ENCODE measurements at regions not wholly inside any gene's neighbourhood (a gene's known extent, or its start where the extent isn't known, plus 50 kb on each side); places are given as distances from the start of the nearest gene placed in this dataset.

- DNase-seq, result no peak
Observed at GRCh38 chr3:66753670-66754069, 244.4 kb upstream of the KBTBD8 start.

GRCh38 chr3:66754613-66755012 lies 243.5 kb upstream of the KBTBD8 start:
- DNase-seq, result no peak

GRCh38 chr3:66755924-66756323 lies 242.2 kb upstream of the KBTBD8 start:
- no peak for DNase-seq

- no peak for DNase-seq
Observed at GRCh38 chr3:66756468-66757036, 241.6 kb upstream of the KBTBD8 start.

- no peak for DNase-seq
Observed at GRCh38 chr3:66761093-66761780, 236.9 kb upstream of the KBTBD8 start.

GRCh38 chr3:66762916-66763693 lies 235.0 kb upstream of the KBTBD8 start:
- no peak for DNase-seq

GRCh38 chr3:66778107-66778506 lies 220.0 kb upstream of the KBTBD8 start:
- DNase-seq, result no peak

- no peak for DNase-seq
Observed at GRCh38 chr3:66778777-66779176, 219.3 kb upstream of the KBTBD8 start.

GRCh38 chr3:66785191-66785909 lies 212.8 kb upstream of the KBTBD8 start:
- DNase-seq, result no peak

GRCh38 chr3:66789580-66790237 lies 208.4 kb upstream of the KBTBD8 start:
- DNase-seq, result no peak

- DNase-seq, result no peak
Observed at GRCh38 chr3:66792086-66792485, 206.0 kb upstream of the KBTBD8 start.

GRCh38 chr3:66795365-66795764 lies 202.7 kb upstream of the KBTBD8 start:
- DNase-seq, result no peak

GRCh38 chr3:66796343-66796742 lies 201.8 kb upstream of the KBTBD8 start:
- no peak for DNase-seq

GRCh38 chr3:66797889-66798560 lies 200.1 kb upstream of the KBTBD8 start:
- DNase-seq, result no peak

GRCh38 chr3:66800941-66801545 lies 197.1 kb upstream of the KBTBD8 start:
- DNase-seq, result no peak

- no peak for DNase-seq
Observed at GRCh38 chr3:66803206-66803605, 194.9 kb upstream of the KBTBD8 start.

GRCh38 chr3:66803721-66804695 lies 194.1 kb upstream of the KBTBD8 start:
- peak in 1 of 2 donors; percentile 4 for DNase-seq

GRCh38 chr3:66808891-66809594 lies 189.1 kb upstream of the KBTBD8 start:
- DNase-seq, result no peak

GRCh38 chr3:66809595-66809958 lies 188.5 kb upstream of the KBTBD8 start:
- no peak for DNase-seq

- no peak for DNase-seq
Observed at GRCh38 chr3:66812136-66812535, 186.0 kb upstream of the KBTBD8 start.
